Activated naive CD4-positive, alpha-beta T cell treated with anti-CD3 and anti-CD28 coated beads for 36 hours (primary cell): ENCODE measurements at regions not wholly inside any gene's neighbourhood (a gene's known extent, or its start where the extent isn't known, plus 50 kb on each side); places are given as distances from the start of the nearest gene placed in this dataset.

ENCODE experiments used
- CTCF ChIA-PET: fragments of 350-600 bp; sonication (Branson Sonifier 250); formaldehyde crosslinking; loops from one replicate; lab custom pipeline; 2021; ENCODE audit warnings: antibody characterized with exemption; lab: Charles Lee
- DNase-seq: peaks from one replicate; pipeline ENCODE4 v3.0.0-alpha.2; 2020
- H3K27ac Mint-ChIP-seq: one replicate; pipeline ENCODE4 v1.8.0; 2021; ENCODE audit warnings: mild to moderate bottlenecking, mixed read lengths
- H3K27me3 Mint-ChIP-seq: one replicate; pipeline ENCODE4 v1.8.0; 2021; ENCODE audit warnings: low read depth, mixed read lengths
- H3K36me3 Mint-ChIP-seq: one replicate; pipeline ENCODE4 v1.8.0; 2021; ENCODE audit warnings: low read depth, mixed read lengths
- H3K4me1 Mint-ChIP-seq: one replicate; pipeline ENCODE4 v1.8.0; 2021; ENCODE audit warnings: low read depth, mixed read lengths
- H3K4me3 Mint-ChIP-seq: one replicate; pipeline ENCODE4 v1.8.0; 2021; ENCODE audit warnings: mild to moderate bottlenecking, moderate library complexity, mixed read lengths
- H3K9me3 Mint-ChIP-seq: one replicate; pipeline ENCODE4 v1.8.0; 2021; ENCODE audit warnings: mixed read lengths
- intact Hi-C: fragments of 100-400 bp; cut with micrococcal nuclease; formaldehyde crosslinking; loops from one replicate; pipeline ENCODE4 v1.15.1; 2023

DNA sequence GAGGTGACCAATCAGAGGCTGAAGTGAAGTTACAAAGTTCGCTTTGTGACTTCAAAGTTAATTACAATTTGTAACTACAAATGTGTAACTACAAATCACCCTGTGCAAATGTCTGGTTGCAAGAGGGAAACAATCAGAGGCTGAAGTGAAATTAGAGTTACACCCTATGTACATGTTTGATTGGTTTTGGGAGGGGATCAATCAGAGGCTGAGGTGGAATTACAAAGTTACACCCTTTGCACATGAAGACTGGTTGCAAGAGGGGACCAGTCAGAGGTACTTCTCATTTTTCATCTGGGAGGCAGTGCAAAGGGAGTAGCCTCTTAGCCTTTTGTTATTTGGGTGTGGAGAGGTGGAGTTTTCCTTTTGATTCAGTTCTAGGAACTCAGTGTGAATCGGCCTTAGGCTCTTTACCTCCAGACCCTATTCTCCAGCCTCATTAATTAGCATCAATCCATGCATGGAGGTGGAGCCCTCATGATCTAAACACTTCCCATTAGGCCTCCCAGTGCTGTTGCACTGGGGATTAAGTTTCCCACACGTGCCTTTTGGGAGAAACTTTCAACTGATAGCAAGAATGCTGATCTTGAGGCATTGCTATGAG, 291.3 kb upstream of the MTNR1B start:
- Mint-ChIP-seq H3K4me3 (no peak overlapping the region), H3K36me3 (no peaks in the 10 kb centered on the region), H3K9me3 (peaks cover 4% of the 10 kb centered on the region), H3K27me3 (no peaks in the 10 kb centered on the region), H3K27ac (no peak overlapping the region), H3K4me1 (no peaks in the 10 kb centered on the region)
- intact Hi-C loops: no loop called here
- no peak for DNase-seq
- CTCF ChIA-PET: no interaction called here

DNA sequence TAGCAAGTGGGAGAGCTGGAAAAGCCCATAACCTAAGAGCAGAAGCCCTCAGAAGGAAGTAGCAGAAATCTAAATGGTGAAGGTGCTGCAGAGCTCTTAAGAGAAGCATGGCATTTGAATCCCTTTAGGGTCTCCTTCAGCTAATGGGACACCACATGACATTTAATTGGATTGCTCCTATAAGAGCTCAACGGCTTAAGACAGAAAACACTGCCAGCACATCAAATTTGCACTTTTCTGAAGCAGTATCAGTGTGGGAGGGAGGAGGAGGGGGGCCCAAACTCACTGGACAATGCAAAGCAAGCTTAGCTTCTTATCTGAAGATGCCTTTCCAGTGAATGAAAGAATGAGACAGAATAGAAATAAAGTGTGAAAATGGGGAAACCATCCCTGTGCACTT, 287.9 kb upstream of the MTNR1B start:
- H3K9me3 Mint-ChIP-seq: peaks cover 4% of the 10 kb centered on the region
- intact Hi-C loops: no loop called here
- no peaks in the 10 kb centered on the region for H3K27me3 Mint-ChIP-seq
- DNase-seq: no peak
- no peak overlapping the region for H3K4me3 Mint-ChIP-seq
- H3K4me1 Mint-ChIP-seq: no peaks in the 10 kb centered on the region
- H3K27ac Mint-ChIP-seq: no peak overlapping the region
- no peaks in the 10 kb centered on the region for H3K36me3 Mint-ChIP-seq
- CTCF ChIA-PET: no interaction called here

GRCh38 chr11:92682136-92682535, 287.3 kb upstream of the MTNR1B start:
- H3K9me3 Mint-ChIP-seq: peaks cover 4% of the 10 kb centered on the region
- DNase-seq: no peak
- intact Hi-C loops: no loop called here
- no peak overlapping the region for H3K27ac Mint-ChIP-seq
- CTCF ChIA-PET: no interaction called here
- H3K27me3 Mint-ChIP-seq: no peaks in the 10 kb centered on the region
- no peaks in the 10 kb centered on the region for H3K4me1 Mint-ChIP-seq
- no peaks in the 10 kb centered on the region for H3K36me3 Mint-ChIP-seq
- H3K4me3 Mint-ChIP-seq: no peak overlapping the region

GRCh38 chr11:92682952-92683351, 286.5 kb upstream of the MTNR1B start:
- CTCF ChIA-PET: interaction anchor here (0.6 kb wide), 1 partner anchor 349 kb away, joined by 3 read pairs; no protein-coding TSS in a partner anchor
- H3K4me3 Mint-ChIP-seq: no peak overlapping the region
- H3K9me3 Mint-ChIP-seq: peaks cover 4% of the 10 kb centered on the region
- no peaks in the 10 kb centered on the region for H3K36me3 Mint-ChIP-seq
- peaks cover 3% of the 10 kb centered on the region for H3K27me3 Mint-ChIP-seq
- H3K27ac Mint-ChIP-seq: no peak overlapping the region
- H3K4me1 Mint-ChIP-seq: no peaks in the 10 kb centered on the region
- no peak for DNase-seq
- intact Hi-C loops: no loop called here

DNA sequence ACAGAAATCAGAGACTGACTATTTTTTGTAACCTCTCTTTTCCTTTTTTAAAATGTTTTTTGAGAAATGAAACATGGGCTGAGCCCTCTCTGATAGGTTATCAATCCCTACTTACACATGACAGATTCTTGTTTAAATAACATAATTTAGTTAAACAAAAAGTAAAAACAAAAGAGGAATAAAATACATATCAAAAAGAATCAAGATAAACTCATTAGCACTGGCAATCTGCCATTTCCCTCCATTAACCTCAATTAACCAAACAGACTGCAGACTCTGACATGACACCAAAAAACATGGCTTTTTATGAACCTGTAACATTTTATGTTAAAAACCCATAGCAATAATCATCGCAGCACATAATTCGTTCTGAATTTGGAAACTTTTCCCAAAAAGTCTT, 284.4 kb upstream of the MTNR1B start:
- CTCF ChIA-PET: no interaction called here
- Mint-ChIP-seq H3K27me3 (peaks cover 3% of the 10 kb centered on the region), H3K4me3 (no peak overlapping the region), H3K36me3 (no peaks in the 10 kb centered on the region), H3K27ac (no peak overlapping the region), H3K4me1 (no peaks in the 10 kb centered on the region), H3K9me3 (peaks cover 3% of the 10 kb centered on the region)
- intact Hi-C loops: no loop called here
- DNase-seq: no peak

DNA sequence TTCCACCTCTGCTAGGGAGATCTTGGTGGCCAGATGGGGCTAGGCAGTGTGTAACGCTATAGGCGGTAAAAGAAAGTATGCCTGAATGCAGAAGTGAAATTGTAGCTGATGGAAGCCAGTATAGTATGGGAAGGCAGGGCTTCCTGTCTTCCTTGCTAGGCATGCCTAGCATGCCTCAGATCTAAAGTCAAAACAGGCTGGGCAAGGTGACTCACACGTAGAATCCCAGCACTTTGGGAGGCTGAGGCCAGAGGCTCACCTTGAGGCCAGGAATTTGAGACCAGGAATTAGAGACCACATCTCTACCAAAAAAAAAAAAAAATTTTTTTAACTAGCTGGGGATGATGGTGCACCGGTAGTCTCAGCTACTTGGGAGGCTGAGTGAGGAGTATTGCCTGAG, 281.7 kb upstream of the MTNR1B start:
- no peaks in the 10 kb centered on the region for H3K4me1 Mint-ChIP-seq
- CTCF ChIA-PET: no interaction called here
- H3K4me3 Mint-ChIP-seq: no peak overlapping the region
- peaks cover 3% of the 10 kb centered on the region for H3K27me3 Mint-ChIP-seq
- no peaks in the 10 kb centered on the region for H3K36me3 Mint-ChIP-seq
- no peaks in the 10 kb centered on the region for H3K9me3 Mint-ChIP-seq
- DNase-seq: no peak
- no peak overlapping the region for H3K27ac Mint-ChIP-seq
- intact Hi-C loops: no loop called here

DNA sequence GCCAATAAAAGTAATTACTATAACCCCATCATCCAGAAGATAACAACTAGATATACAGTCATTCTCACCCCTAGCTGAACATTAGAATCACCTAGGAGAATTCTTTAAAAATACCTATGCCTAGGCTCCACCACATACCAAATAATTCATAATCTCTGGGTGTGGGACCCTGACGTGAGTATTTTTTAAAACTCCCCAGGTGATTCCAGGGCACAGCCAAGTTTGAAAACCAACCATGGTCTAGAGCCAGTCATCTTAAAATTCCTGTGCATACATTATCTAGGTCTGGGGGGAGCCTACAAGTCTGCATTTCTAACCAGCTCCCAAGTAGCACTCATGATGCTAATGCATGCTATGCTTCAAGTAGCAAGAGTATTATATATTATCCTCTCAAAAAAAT, 281.0 kb upstream of the MTNR1B start:
- Mint-ChIP-seq H3K27me3 (peaks cover 3% of the 10 kb centered on the region), H3K9me3 (no peaks in the 10 kb centered on the region)
- intact Hi-C loops: no loop called here

DNA sequence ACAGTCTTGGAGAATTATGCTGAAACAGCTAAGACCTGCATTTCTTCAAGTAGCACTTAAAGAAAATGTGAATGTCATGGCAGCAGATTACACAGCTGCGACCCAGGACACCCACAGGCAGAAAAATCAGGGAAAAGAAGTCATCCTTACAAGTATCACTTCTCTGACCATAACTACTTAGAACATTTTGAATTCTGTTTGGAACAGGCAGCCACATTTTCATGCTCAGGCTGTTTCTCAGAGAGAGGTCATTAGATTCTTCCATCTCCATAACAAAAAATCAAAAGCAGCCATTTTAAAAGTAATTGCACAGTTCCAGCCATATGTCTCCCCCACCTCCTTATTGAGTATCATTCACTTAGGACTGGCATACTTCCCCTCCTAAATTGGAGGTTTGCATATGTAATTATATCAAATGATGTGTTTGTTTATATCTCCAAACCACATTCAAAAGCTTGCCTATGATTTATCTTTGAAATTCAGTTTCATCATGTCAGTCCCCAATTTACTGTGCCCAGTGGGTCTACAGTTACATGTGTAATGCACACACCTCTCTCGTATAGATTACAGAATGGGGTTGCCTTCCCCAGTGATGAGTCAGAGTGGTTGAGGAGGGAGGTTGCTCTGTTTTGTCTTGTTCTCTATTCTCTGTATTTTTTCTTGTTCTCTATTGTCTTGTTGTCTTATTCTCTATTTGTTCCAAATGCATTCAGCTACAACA, 276.5 kb upstream of the MTNR1B start:
- intact Hi-C loops: no loop called here
- Mint-ChIP-seq H3K36me3 (no peaks in the 10 kb centered on the region), H3K4me3 (no peak overlapping the region), H3K4me1 (no peaks in the 10 kb centered on the region), H3K9me3 (no peaks in the 10 kb centered on the region), H3K27ac (no peak overlapping the region), H3K27me3 (no peaks in the 10 kb centered on the region)
- CTCF ChIA-PET: no interaction called here
- DNase-seq: no peak

More for the DNA sequence above, 281.0 kb upstream of the MTNR1B start:
- H3K4me3 Mint-ChIP-seq: no peak overlapping the region
- CTCF ChIA-PET: no interaction called here
- H3K27ac Mint-ChIP-seq: no peak overlapping the region
- DNase-seq: no peak
- H3K36me3 Mint-ChIP-seq: no peaks in the 10 kb centered on the region
- H3K4me1 Mint-ChIP-seq: no peaks in the 10 kb centered on the region

DNA sequence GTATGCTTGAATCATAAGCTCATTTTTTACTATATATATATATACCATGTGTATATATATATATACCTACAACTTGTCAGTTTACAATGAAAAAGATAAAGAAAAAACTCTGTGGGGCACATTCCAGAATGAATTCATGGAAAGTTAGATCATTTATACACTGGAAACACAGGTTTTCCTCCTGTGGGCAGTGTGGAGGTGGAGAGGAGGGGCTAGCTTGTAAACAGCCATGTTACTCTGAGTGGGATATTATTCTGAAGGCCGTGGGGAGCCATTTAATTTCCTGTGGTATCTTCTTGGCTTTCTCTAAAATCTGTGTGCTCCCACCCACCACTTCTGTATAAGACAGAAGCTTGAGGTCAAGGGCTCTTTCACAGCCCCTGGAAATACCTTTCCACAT, 273.4 kb upstream of the MTNR1B start:
- Mint-ChIP-seq H3K9me3 (no peaks in the 10 kb centered on the region), H3K36me3 (no peaks in the 10 kb centered on the region), H3K27me3 (no peaks in the 10 kb centered on the region), H3K4me3 (no peak overlapping the region), H3K27ac (no peak overlapping the region), H3K4me1 (no peaks in the 10 kb centered on the region)
- DNase-seq: no peak
- CTCF ChIA-PET: no interaction called here
- intact Hi-C loops: no loop called here

- H3K9me3 Mint-ChIP-seq: no peaks in the 10 kb centered on the region
- intact Hi-C loops: no loop called here
Measured at GRCh38 chr11:92697461-92698312, 271.8 kb upstream of the MTNR1B start.

GRCh38 chr11:92698742-92699141, 270.7 kb upstream of the MTNR1B start:
- no peaks in the 10 kb centered on the region for H3K9me3 Mint-ChIP-seq
- H3K27me3 Mint-ChIP-seq: no peaks in the 10 kb centered on the region
- no peak for DNase-seq
- H3K36me3 Mint-ChIP-seq: no peaks in the 10 kb centered on the region
- CTCF ChIA-PET: no interaction called here
- intact Hi-C loops: no loop called here
- no peak overlapping the region for H3K4me3 Mint-ChIP-seq
- no peaks in the 10 kb centered on the region for H3K4me1 Mint-ChIP-seq
- no peak overlapping the region for H3K27ac Mint-ChIP-seq

More at GRCh38 chr11:92697461-92698312, 271.8 kb upstream of the MTNR1B start:
- CTCF ChIA-PET: no interaction called here
- Mint-ChIP-seq H3K4me3 (no peak overlapping the region), H3K27me3 (no peaks in the 10 kb centered on the region), H3K27ac (no peak overlapping the region), H3K4me1 (no peaks in the 10 kb centered on the region), H3K36me3 (no peaks in the 10 kb centered on the region)
- no peak for DNase-seq

DNA sequence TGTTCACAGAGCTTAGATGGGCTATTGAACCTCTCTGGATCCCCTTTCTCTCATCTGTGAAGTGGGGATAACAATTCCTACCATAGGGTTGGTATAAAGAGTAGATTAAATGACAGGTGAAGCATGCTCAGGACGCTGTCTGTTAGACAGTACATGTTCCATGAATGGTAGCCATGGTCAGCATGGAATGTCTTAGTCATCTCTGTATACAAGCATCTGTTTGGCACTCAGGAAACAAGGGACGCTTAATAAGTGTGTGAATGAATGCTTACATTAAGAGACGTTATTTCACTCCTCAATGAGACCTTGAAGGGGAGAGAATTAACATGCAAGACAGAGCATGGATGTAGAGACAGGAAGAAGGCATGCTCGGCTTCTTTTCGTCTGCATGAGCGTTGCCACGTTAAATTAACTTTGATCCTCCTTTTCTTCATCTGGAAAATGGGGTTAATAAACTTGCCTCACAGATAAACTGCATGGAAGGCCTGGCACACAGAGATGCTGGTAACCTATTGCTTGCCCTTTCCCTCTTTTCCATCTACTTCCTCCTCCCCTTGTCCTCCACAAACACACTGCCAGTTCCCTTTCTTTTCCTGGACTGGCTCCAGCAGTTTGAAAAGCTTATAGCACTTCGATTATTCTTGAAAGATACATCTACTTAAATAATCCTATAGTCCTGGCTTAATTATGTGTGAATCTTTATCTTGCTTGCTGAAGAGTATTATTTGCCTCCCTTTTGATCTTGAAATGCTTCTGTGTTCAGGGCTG, 267.2 kb upstream of the MTNR1B start:
- no peaks in the 10 kb centered on the region for H3K27me3 Mint-ChIP-seq

More for the DNA sequence above, 267.2 kb upstream of the MTNR1B start:
- intact Hi-C loops: no loop called here
- no peak for DNase-seq
- no peaks in the 10 kb centered on the region for H3K36me3 Mint-ChIP-seq
- no peak overlapping the region for H3K4me3 Mint-ChIP-seq
- no peaks in the 10 kb centered on the region for H3K4me1 Mint-ChIP-seq
- H3K27ac Mint-ChIP-seq: no peak overlapping the region
- CTCF ChIA-PET: interaction anchor here (0.6 kb wide), 1 partner anchor 729 kb away, joined by 4 read pairs; no protein-coding TSS in a partner anchor
- H3K9me3 Mint-ChIP-seq: no peaks in the 10 kb centered on the region
